ENCODE measurements at regions not wholly inside any gene's neighbourhood (a gene's known extent, or its start where the extent isn't known, plus 50 kb on each side); places are given as distances from the start of the nearest gene placed in this dataset.
"Not testable (repeated sequence)": the region's sequence is repeated elsewhere in the genome, so short reads cannot be mapped to it uniquely, and the experiment has no call there.

- no peak for DNase-seq
Measured at GRCh38 chr12:47340411-47341015, 260.8 kb upstream of the AMIGO2 start.

- no peak for DNase-seq
Measured at GRCh38 chr12:47337581-47337980, 257.8 kb upstream of the AMIGO2 start.

GRCh38 chr12:47333271-47333858 lies 253.6 kb upstream of the AMIGO2 start:
- not testable (repeated sequence) for DNase-seq

GRCh38 chr12:47328831-47329545 lies 249.2 kb upstream of the AMIGO2 start:
- DNase-seq: no peak

- DNase-seq: no peak
Measured at GRCh38 chr12:47326190-47326589, 246.4 kb upstream of the AMIGO2 start.

- no peak for DNase-seq
Measured at GRCh38 chr12:47323802-47324201, 244.0 kb upstream of the AMIGO2 start.

GRCh38 chr12:47321436-47321835 lies 241.7 kb upstream of the AMIGO2 start:
- DNase-seq: no peak

GRCh38 chr12:47319746-47320145 lies 240.0 kb upstream of the AMIGO2 start:
- DNase-seq: no peak

- DNase-seq: no peak
Measured at GRCh38 chr12:47318963-47319362, 239.2 kb upstream of the AMIGO2 start.

GRCh38 chr12:47317175-47317915 lies 237.6 kb upstream of the AMIGO2 start:
- no peak for DNase-seq

GRCh38 chr12:47316609-47317049 lies 236.9 kb upstream of the AMIGO2 start:
- DNase-seq: no peak

GRCh38 chr12:47314996-47315395 lies 235.2 kb upstream of the AMIGO2 start:
- no peak for DNase-seq

GRCh38 chr12:47312808-47313426 lies 233.2 kb upstream of the AMIGO2 start:
- no peak for DNase-seq

- DNase-seq: no peak
Measured at GRCh38 chr12:47312147-47312546, 232.4 kb upstream of the AMIGO2 start.

- no peak for DNase-seq
Measured at GRCh38 chr12:47311568-47311967, 231.8 kb upstream of the AMIGO2 start.

GRCh38 chr12:47311010-47311409 lies 231.3 kb upstream of the AMIGO2 start:
- no peak for DNase-seq

GRCh38 chr12:47308672-47309071 lies 228.9 kb upstream of the AMIGO2 start:
- no peak for DNase-seq

GRCh38 chr12:47307680-47308399 lies 228.1 kb upstream of the AMIGO2 start:
- DNase-seq: peak; percentile 46

- DNase-seq: not testable (repeated sequence)
Measured at GRCh38 chr12:47306773-47307679, 227.3 kb upstream of the AMIGO2 start.

- DNase-seq: no peak
Measured at GRCh38 chr12:47306130-47306529, 226.4 kb upstream of the AMIGO2 start.

GRCh38 chr12:47305464-47305863 lies 225.7 kb upstream of the AMIGO2 start:
- no peak for DNase-seq

Data from NCI-H146 (cell line).